Endothelial cell of umbilical vein (primary cell): ENCODE measurements at regions not wholly inside any gene's neighbourhood (a gene's known extent, or its start where the extent isn't known, plus 50 kb on each side); places are given as distances from the start of the nearest gene placed in this dataset.

Experiments
- CTCF ChIP-seq, 2 donors: IDR thresholded peaks; 1 replicate in 1 of 2; 2 replicates in 1 of 2; pipeline ENCODE4 v1.5.1; 2011; ENCODE audit warnings: low read length in 2 of 2, mild to moderate bottlenecking in 2 of 2, moderate library complexity in 2 of 2, control low read depth in 1 of 2, inconsistent platforms in 1 of 2, low read depth in 1 of 2; ENCODE audit not compliant: insufficient read depth in 1 of 2; ENCODE audit errors: extremely low read depth in 1 of 2
- EZH2 ChIP-seq: IDR thresholded peaks from 2 replicates; pipeline ENCODE4 v1.6.1; 2012; ENCODE audit warnings: borderline replicate concordance, low read depth, mild to moderate bottlenecking, moderate library complexity, low read length, inconsistent platforms; ENCODE audit not compliant: severe bottlenecking
- POLR2A ChIP-seq: IDR thresholded peaks from 2 replicates; pipeline ENCODE4 v1.6.1; 2012; ENCODE audit warnings: low read depth, mild to moderate bottlenecking, control low read depth, low read length
- POLR2AphosphoS5 ChIP-seq: IDR thresholded peaks from 2 replicates; pipeline ENCODE4 v1.6.1; 2012; ENCODE audit warnings: low read depth, mild to moderate bottlenecking, control low read depth, low read length, moderate library complexity; ENCODE audit not compliant: insufficient read depth

- TF ChIP-seq CTCF (IDR thresholded peaks at IDR 0.05; ENCODE audit: extremely low read depth in 1 of 2, insufficient read depth in 1 of 2, low read depth in 1 of 2, low read length in 2 of 2) (no peak), POLR2A (no peak), EZH2 (no peak), POLR2AphosphoS5 (no peak)
Observed at GRCh38 chr11:123251657-123252344, 56.8 kb upstream of the CLMP start.
